HCT116 (cell line): ENCODE measurements at regions not wholly inside any gene's neighbourhood (a gene's known extent, or its start where the extent isn't known, plus 50 kb on each side); places are given as distances from the start of the nearest gene placed in this dataset.
A peak's percentile ranks its signal among the peaks of the same experiment; 100 is the strongest.

ENCODE experiments used
- CBX3 ChIP-seq: IDR thresholded peaks from 2 replicates; pipeline ENCODE4 v1.6.1; 2012; ENCODE audit warnings: low read depth
- EGR1 ChIP-seq: IDR thresholded peaks from 2 replicates; pipeline ENCODE4 v1.6.1; 2012; ENCODE audit warnings: low read depth
- ELF1 ChIP-seq: IDR thresholded peaks from 2 replicates; pipeline ENCODE4 v1.6.1; 2012; ENCODE audit warnings: low read depth, borderline replicate concordance
- FOSL1 ChIP-seq: IDR thresholded peaks from 2 replicates; pipeline ENCODE4 v1.6.1; 2012; ENCODE audit warnings: low read depth
- JUND ChIP-seq: IDR thresholded peaks from 2 replicates; pipeline ENCODE4 v1.6.1; 2012
- MAX ChIP-seq: IDR thresholded peaks from 2 replicates; pipeline ENCODE4 v1.6.1; 2012
- POLR2A ChIP-seq: IDR thresholded peaks from 2 replicates; pipeline ENCODE4 v1.7.0; 2011; ENCODE audit warnings: borderline replicate concordance; ENCODE audit not compliant: insufficient read depth, insufficient read length; ENCODE audit errors: extremely low read depth
- POLR2AphosphoS5 ChIP-seq: IDR thresholded peaks from 2 replicates; pipeline ENCODE4 v1.6.1; 2011; ENCODE audit warnings: mild to moderate bottlenecking, low read depth, low read length, moderate library complexity
- RAD21 ChIP-seq: IDR thresholded peaks from 2 replicates; pipeline ENCODE4 v1.6.1; 2012; ENCODE audit warnings: low read depth, mild to moderate bottlenecking
- REST ChIP-seq: IDR thresholded peaks from 2 replicates; pipeline ENCODE4 v1.6.1; 2012; ENCODE audit warnings: low read depth
- SIN3A ChIP-seq: IDR thresholded peaks from 2 replicates; pipeline ENCODE4 v1.6.1; 2012; ENCODE audit warnings: low read depth
- SP1 ChIP-seq: IDR thresholded peaks from 2 replicates; pipeline ENCODE4 v1.6.1; 2012; ENCODE audit warnings: low read depth
- SRF ChIP-seq: IDR thresholded peaks from 2 replicates; pipeline ENCODE4 v1.6.1; 2012; ENCODE audit warnings: low read depth
- TCF7L2 ChIP-seq: IDR thresholded peaks from 2 replicates; pipeline ENCODE4 v1.7.0; 2011; ENCODE audit warnings: borderline replicate concordance, inconsistent platforms; ENCODE audit not compliant: insufficient read depth, insufficient read length; ENCODE audit errors: extremely low read depth
- ZBTB33 ChIP-seq: IDR thresholded peaks from 2 replicates; pipeline ENCODE4 v1.6.1; 2011; ENCODE audit warnings: mild to moderate bottlenecking, low read length, moderate library complexity; ENCODE audit not compliant: insufficient replicate concordance; ENCODE audit errors: extremely low read depth
- ZFX ChIP-seq: fragments of 450-650 bp; IDR thresholded peaks from 2 replicates; pipeline ENCODE4 v1.6.1; 2017

- TF ChIP-seq REST: no peak
- peak; percentile 83 for TF ChIP-seq CBX3
- TF ChIP-seq MAX: peak; percentile 89
- peak; percentile 43; the same call in 1 of the 2 replicates for TF ChIP-seq POLR2AphosphoS5
- TF ChIP-seq POLR2A: no peak
- no peak for TF ChIP-seq TCF7L2
- no peak for TF ChIP-seq EGR1
- no peak for TF ChIP-seq ZBTB33
- peak; percentile 75 for TF ChIP-seq FOSL1
- no peak for TF ChIP-seq ZFX
- peak; percentile 54; the same call in 1 of the 2 replicates for TF ChIP-seq SRF
- TF ChIP-seq SP1: peak; percentile 87
- TF ChIP-seq ELF1: no peak
- TF ChIP-seq RAD21: peak; percentile 35; the same call in 1 of the 2 replicates
- TF ChIP-seq JUND: peak; percentile 84
- TF ChIP-seq SIN3A: peak; percentile 45; the same call in 1 of the 2 replicates
Observed at GRCh38 chr21:35217504-35218060, 168.5 kb upstream of the RUNX1 start (continued).
